ENCODE measurements at regions not wholly inside any gene's neighbourhood (a gene's known extent, or its start where the extent isn't known, plus 50 kb on each side); places are given as distances from the start of the nearest gene placed in this dataset.

DNA sequence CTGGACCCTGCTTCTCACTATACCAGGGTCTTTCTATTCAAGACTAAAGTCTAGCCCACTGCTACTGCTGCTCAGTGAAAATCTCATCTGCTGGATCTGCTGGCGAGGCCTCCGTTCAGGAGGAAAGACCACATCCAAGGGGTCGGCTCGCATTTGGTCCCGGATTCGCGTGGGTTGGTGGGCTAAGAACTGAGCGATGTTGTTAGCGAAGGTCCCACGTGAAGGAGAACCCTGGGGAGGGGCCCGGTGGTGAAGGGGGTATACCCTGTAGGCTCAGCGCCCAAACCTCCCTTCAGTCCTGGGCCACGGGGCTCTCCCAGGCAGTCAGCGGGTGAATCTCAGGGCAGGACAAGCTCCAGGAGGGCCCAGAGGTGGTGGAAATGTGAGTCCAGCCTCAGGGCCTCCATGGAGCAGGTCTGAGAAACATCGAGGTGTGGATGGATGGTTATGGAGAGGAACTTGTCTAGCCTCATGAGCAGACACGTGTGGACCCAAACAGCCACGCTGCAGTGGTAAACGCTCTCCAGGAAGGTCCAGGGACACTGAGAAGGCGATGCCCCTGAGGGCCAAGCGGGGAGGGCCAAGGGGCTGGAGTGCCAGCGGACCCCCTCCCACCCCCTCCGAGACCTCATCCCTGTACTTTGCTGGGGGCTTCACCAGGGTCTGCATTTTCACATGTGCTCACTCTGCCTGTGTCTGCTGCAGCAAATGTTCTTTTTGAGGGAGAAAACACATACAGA, 152.3 kb downstream of the CTTN start:
- TF ChIP-seq CTCF (IDR thresholded peaks at IDR 0.05) = no peak
- no peaks in the 10 kb centered on the region for H3K27me3 ChIP-seq (ENCODE audit: control insufficient read depth, insufficient read depth, low read length)
- no peaks in the 10 kb centered on the region for H3K4me1 ChIP-seq (ENCODE audit: control insufficient read depth, insufficient read depth, low read length)
- no peak overlapping the region for H3K27ac ChIP-seq (ENCODE audit: low read length)
- DNase-seq (no peak), ATAC-seq (no peak)
- H3K4me3 ChIP-seq (ENCODE audit: low read length) = no peak overlapping the region
- Mint-ChIP-seq H3K36me3 (no peaks in the 10 kb centered on the region), H3K9me3 (no peaks in the 10 kb centered on the region), H3K27ac (no peak overlapping the region), H3K4me3 (no peak overlapping the region), H3K4me1 (no peaks in the 10 kb centered on the region), H3K27me3 (ENCODE audit: low read depth in 2 of 2) (no peaks in the 10 kb centered on the region)
- WGBS (ENCODE audit: insufficient coverage) = 89% methylated on average over 22 of the region's 22 CpGs
- intact Hi-C loops (cut with micrococcal nuclease) = no loop called here
- no peaks in the 10 kb centered on the region for H3K36me3 ChIP-seq (ENCODE audit: control insufficient read depth, insufficient read depth, low read length)
- H3K9me3 ChIP-seq (ENCODE audit: control insufficient read depth, insufficient read depth, low read length) = no peaks in the 10 kb centered on the region

DNA sequence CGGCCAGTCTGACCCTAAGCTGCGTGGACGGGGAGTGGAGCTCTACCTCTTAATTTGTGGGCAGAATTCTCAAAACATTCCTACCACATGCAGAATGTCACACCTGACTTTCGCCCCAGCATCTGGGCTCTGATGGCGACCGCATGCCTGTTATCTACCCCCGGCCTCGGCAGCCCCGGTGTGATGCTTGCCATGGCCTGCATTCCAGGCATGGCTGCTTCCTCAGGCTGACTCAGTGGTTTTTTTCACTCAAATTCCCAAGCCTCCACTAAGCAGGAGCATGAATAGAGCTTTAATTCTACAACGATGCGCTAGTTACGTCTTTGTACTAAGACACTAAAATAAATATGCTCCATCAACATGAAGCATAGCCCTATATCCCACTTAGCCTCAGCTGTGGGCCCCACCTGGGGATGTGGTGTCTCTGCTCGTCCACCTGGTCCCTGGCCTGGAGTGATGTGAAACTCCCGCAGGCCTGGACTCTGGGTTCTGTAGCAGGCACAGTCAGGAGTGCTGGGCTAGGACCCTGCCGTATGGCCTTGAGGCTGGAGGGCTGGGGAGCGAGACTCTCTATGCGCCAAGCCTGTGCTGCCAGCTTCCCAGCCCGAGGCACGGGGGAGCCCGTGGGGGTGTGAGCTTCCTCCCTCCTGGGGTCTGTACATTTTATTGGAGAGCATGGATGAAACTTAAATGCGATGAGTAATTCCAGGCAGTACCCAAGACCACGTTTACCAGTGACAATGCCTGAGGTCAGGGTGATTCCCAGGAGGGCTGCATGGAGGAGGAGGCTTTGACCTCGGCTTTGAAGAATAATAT, 153.2 kb downstream of the CTTN start:
- H3K36me3 ChIP-seq (ENCODE audit: control insufficient read depth, insufficient read depth, low read length) = no peaks in the 10 kb centered on the region
- Mint-ChIP-seq H3K4me1 (no peaks in the 10 kb centered on the region), H3K27ac (no peak overlapping the region), H3K4me3 (no peak overlapping the region), H3K27me3 (ENCODE audit: low read depth in 2 of 2) (no peaks in the 10 kb centered on the region), H3K9me3 (no peaks in the 10 kb centered on the region), H3K36me3 (no peaks in the 10 kb centered on the region)
- H3K4me3 ChIP-seq (ENCODE audit: low read length) = no peak overlapping the region
- no peaks in the 10 kb centered on the region for H3K4me1 ChIP-seq (ENCODE audit: control insufficient read depth, insufficient read depth, low read length)
- WGBS (ENCODE audit: insufficient coverage) = 81% methylated on average over 23 of the region's 23 CpGs
- no peaks in the 10 kb centered on the region for H3K9me3 ChIP-seq (ENCODE audit: control insufficient read depth, insufficient read depth, low read length)
- no peak for TF ChIP-seq CTCF (IDR thresholded peaks at IDR 0.05)
- H3K27ac ChIP-seq (ENCODE audit: low read length) = no peak overlapping the region
- intact Hi-C loops (cut with micrococcal nuclease) = no loop called here
- H3K27me3 ChIP-seq (ENCODE audit: control insufficient read depth, insufficient read depth, low read length) = no peaks in the 10 kb centered on the region
- no peak for ATAC-seq
- no peak for DNase-seq

DNA sequence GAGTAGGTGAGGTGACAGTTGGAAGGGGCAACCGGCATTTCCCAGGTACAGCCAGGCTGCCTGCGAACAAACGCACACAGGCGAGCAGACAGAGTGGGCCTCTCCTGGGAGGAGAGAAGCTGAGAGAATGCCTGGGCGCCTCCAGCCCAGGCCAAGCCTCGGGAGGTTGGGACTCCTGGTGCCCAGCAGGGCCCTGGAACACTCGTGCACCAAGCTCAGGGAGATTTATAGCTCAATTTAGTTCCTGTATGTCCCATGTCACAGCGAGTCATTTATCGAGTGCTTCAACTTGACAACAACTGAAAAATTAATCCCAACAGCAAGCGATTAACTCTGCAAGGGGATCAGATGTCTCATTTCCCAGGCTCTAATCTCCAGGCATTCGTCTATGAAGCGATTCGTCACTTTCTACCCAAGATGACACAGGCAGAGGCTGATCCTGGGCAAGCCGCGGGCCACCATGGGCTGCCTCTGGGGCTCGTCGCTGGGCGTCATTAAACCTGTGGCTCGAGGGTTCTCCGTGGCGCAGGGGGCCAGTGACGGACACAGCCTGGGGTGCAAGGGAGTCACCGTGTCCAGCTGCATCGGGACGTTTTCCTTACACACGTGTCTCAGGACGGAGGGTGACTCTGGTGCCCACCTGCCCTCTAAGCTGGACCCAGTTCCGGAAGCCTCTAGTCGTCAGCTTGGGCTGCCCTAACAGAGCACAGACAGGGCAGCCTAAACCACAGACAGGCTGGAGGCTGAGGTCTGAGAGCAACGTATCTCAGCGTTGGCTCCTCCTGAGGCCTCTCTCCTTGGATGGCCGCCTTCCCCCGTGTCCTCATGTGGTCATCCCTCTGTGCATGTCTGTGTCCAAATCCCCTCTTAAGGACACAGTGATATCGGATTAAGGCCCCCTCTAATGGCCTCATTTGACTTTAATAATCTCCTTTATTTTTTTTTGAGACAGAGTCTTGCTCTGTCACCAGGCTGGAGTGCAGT, 154.1 kb downstream of the CTTN start:
- 86% methylated on average over 34 of the region's 34 CpGs for whole genome bisulfite sequencing (ENCODE audit: insufficient coverage)
- H3K9me3 Mint-ChIP-seq = no peaks in the 10 kb centered on the region

More for the DNA sequence above, 154.1 kb downstream of the CTTN start:
- no peak for TF ChIP-seq CTCF (IDR thresholded peaks at IDR 0.05)
- no peak for DNase-seq
- H3K4me3 Mint-ChIP-seq = no peak overlapping the region
- Histone ChIP-seq H3K4me3 (ENCODE audit: low read length) (no peak overlapping the region), H3K27me3 (ENCODE audit: control insufficient read depth, insufficient read depth, low read length) (no peaks in the 10 kb centered on the region), H3K27ac (ENCODE audit: low read length) (no peak overlapping the region), H3K9me3 (ENCODE audit: control insufficient read depth, insufficient read depth, low read length) (no peaks in the 10 kb centered on the region), H3K36me3 (ENCODE audit: control insufficient read depth, insufficient read depth, low read length) (no peaks in the 10 kb centered on the region), H3K4me1 (ENCODE audit: control insufficient read depth, insufficient read depth, low read length) (no peaks in the 10 kb centered on the region)
- H3K36me3 Mint-ChIP-seq = no peaks in the 10 kb centered on the region
- intact Hi-C loops (cut with micrococcal nuclease) = no loop called here
- H3K27me3 Mint-ChIP-seq (ENCODE audit: low read depth in 2 of 2) = no peaks in the 10 kb centered on the region
- ATAC-seq = no peak
- H3K27ac Mint-ChIP-seq = no peak overlapping the region
- H3K4me1 Mint-ChIP-seq = no peaks in the 10 kb centered on the region
